WTC11 (cell line): ENCODE measurements at regions not wholly inside any gene's neighbourhood (a gene's known extent, or its start where the extent isn't known, plus 50 kb on each side); places are given as distances from the start of the nearest gene placed in this dataset.

Experiments used
- ATAC-seq: fragments of 200-7000 bp; cut with Tn5 transposase; 2 replicates; pipeline ENCODE4 v1.10.0; 2021; ENCODE audit warnings: mild to moderate bottlenecking, moderate library complexity
- CTCF ChIA-PET: fragments of 300-600 bp; sonication (Branson Sonifier 250); formaldehyde crosslinking; loops from one replicate; lab custom pipeline; 2021; ENCODE audit warnings: antibody characterized with exemption; lab: Charles Lee
- POLR2A ChIA-PET: fragments of 350-600 bp; sonication (Branson Sonifier 250); formaldehyde crosslinking; loops from one replicate; lab custom pipeline; 2021; ENCODE audit warnings: antibody characterized with exemption; lab: Charles Lee
- DNase-seq: peaks from one replicate; pipeline ENCODE4 v3.0.0; 2021; ENCODE audit warnings: low spot score
- H3K27ac Mint-ChIP-seq: 2 replicates; pipeline ENCODE4 v1.8.0; 2021; ENCODE audit warnings: mixed read lengths
- H3K27me3 Mint-ChIP-seq: 2 replicates; pipeline ENCODE4 v1.8.0; 2021; ENCODE audit warnings: low read depth, mild to moderate bottlenecking, moderate library complexity, mixed read lengths
- H3K36me3 Mint-ChIP-seq: 2 replicates; pipeline ENCODE4 v1.8.0; 2021; ENCODE audit warnings: mixed read lengths
- H3K4me1 Mint-ChIP-seq: 2 replicates; pipeline ENCODE4 v1.8.0; 2022; ENCODE audit warnings: mixed read lengths
- H3K4me3 Mint-ChIP-seq: 2 replicates; pipeline ENCODE4 v1.8.0; 2021; ENCODE audit warnings: mild to moderate bottlenecking, moderate library complexity, mixed read lengths
- H3K9me3 Mint-ChIP-seq: 2 replicates; pipeline ENCODE4 v1.8.0; 2021; ENCODE audit warnings: mixed read lengths
- ATF2 ChIP-seq: sonication (generic); formaldehyde crosslinking; IDR thresholded peaks from 2 replicates; pipeline ENCODE4 v1.8.1; 2022; ENCODE audit warnings: low read depth, missing genetic modification reagents, borderline replicate concordance
- CBFB ChIP-seq: sonication (generic); formaldehyde crosslinking; IDR thresholded peaks from 2 replicates; pipeline ENCODE4 v1.8.1; 2022; ENCODE audit warnings: mild to moderate bottlenecking, low read depth, missing genetic modification reagents
- CTCF ChIP-seq: fragments of 200-600 bp; IDR thresholded peaks from 2 replicates; pipeline ENCODE4 v1.8.0; 2022; ENCODE audit warnings: antibody characterized with exemption
- E2F1 ChIP-seq: sonication (generic); formaldehyde crosslinking; IDR thresholded peaks from 2 replicates; pipeline ENCODE4 v1.8.0; 2022; ENCODE audit warnings: mild to moderate bottlenecking, missing genetic modification reagents
- E2F4 ChIP-seq: sonication (generic); formaldehyde crosslinking; IDR thresholded peaks from 2 replicates; pipeline ENCODE4 v1.8.1; 2022; ENCODE audit warnings: low read depth, mild to moderate bottlenecking, moderate library complexity, missing genetic modification reagents, borderline replicate concordance
- ELF4 ChIP-seq: sonication (generic); formaldehyde crosslinking; IDR thresholded peaks from 2 replicates; pipeline ENCODE4 v1.8.1; 2022; ENCODE audit warnings: low read depth, mild to moderate bottlenecking, moderate library complexity, missing genetic modification reagents
- ETV6 ChIP-seq: sonication (generic); formaldehyde crosslinking; IDR thresholded peaks from 2 replicates; pipeline ENCODE4 v1.8.1; 2022; ENCODE audit warnings: mild to moderate bottlenecking, missing genetic modification reagents
- FOXK1 ChIP-seq: sonication (generic); formaldehyde crosslinking; IDR thresholded peaks from 2 replicates; pipeline ENCODE4 v1.8.0; 2022; ENCODE audit warnings: mild to moderate bottlenecking, moderate library complexity, missing genetic modification reagents
- GRHL2 ChIP-seq: fragments of 250-450 bp; sonication (Bioruptor Pico); IDR thresholded peaks from 2 replicates; pipeline ENCODE4 v1.8.0; 2022; ENCODE audit warnings: mild to moderate bottlenecking, moderate library complexity; ENCODE audit not compliant: insufficient replicate concordance, severe bottlenecking
- GTF2I ChIP-seq: fragments of 250-450 bp; sonication (Bioruptor Pico); conservative IDR thresholded peaks from 2 replicates; pipeline ENCODE4 v1.4.0; 2021; ENCODE audit warnings: mild to moderate bottlenecking
- MYBL2 ChIP-seq: sonication (generic); formaldehyde crosslinking; IDR thresholded peaks from 2 replicates; pipeline ENCODE4 v1.8.1; 2023; ENCODE audit warnings: mild to moderate bottlenecking, moderate library complexity, missing genetic modification reagents
- NFE2L1 ChIP-seq: sonication (generic); formaldehyde crosslinking; IDR thresholded peaks from 2 replicates; pipeline ENCODE4 v1.8.1; 2023; ENCODE audit warnings: missing genetic modification reagents
- NFYB ChIP-seq: sonication (generic); formaldehyde crosslinking; conservative IDR thresholded peaks from 2 replicates; pipeline ENCODE4 v1.8.0; 2022; ENCODE audit warnings: low read depth, missing genetic modification reagents
- NR1H2 ChIP-seq: sonication (generic); formaldehyde crosslinking; IDR thresholded peaks from 2 replicates; pipeline ENCODE4 v1.9.0; 2021; ENCODE audit warnings: mild to moderate bottlenecking, moderate library complexity, missing genetic modification reagents
- PRRX2 ChIP-seq: fragments of 250-450 bp; sonication (Bioruptor Pico); IDR thresholded peaks from 2 replicates; pipeline ENCODE4 v1.8.0; 2021; ENCODE audit warnings: mild to moderate bottlenecking
- RORB ChIP-seq: fragments of 250-450 bp; sonication (Bioruptor Pico); IDR thresholded peaks from 2 replicates; pipeline ENCODE4 v1.9.0; 2021; ENCODE audit warnings: mild to moderate bottlenecking
- SMAD4 ChIP-seq: sonication (generic); formaldehyde crosslinking; IDR thresholded peaks from 2 replicates; pipeline ENCODE4 v1.8.0; 2022; ENCODE audit warnings: mild to moderate bottlenecking, missing genetic modification reagents
- TCF7 ChIP-seq: sonication (generic); formaldehyde crosslinking; IDR thresholded peaks from 2 replicates; pipeline ENCODE4 v1.8.0; 2022; ENCODE audit warnings: mild to moderate bottlenecking, low read depth, missing genetic modification reagents, moderate library complexity
- TEAD4 ChIP-seq: sonication (generic); formaldehyde crosslinking; IDR thresholded peaks from 2 replicates; pipeline ENCODE4 v1.8.0; 2022; ENCODE audit warnings: mild to moderate bottlenecking, missing genetic modification reagents
- USF1 ChIP-seq: sonication (generic); formaldehyde crosslinking; IDR thresholded peaks from 2 replicates; pipeline ENCODE4 v1.8.0; 2022; ENCODE audit warnings: mild to moderate bottlenecking, missing genetic modification reagents
- ZMAT4 ChIP-seq: fragments of 250-450 bp; sonication (Bioruptor Pico); IDR thresholded peaks from 2 replicates; pipeline ENCODE4 v1.9.0; 2021; ENCODE audit warnings: mild to moderate bottlenecking
- ZNF121 ChIP-seq: sonication (generic); formaldehyde crosslinking; IDR thresholded peaks from 2 replicates; pipeline ENCODE4 v1.8.0; 2023; ENCODE audit warnings: missing genetic modification reagents
- ZNF219 ChIP-seq: sonication (generic); formaldehyde crosslinking; IDR thresholded peaks from 2 replicates; pipeline ENCODE4 v1.8.0; 2023; ENCODE audit warnings: missing genetic modification reagents, mild to moderate bottlenecking, borderline replicate concordance
- ZNF532 ChIP-seq: fragments of 250-450 bp; sonication (Bioruptor Pico); IDR thresholded peaks from 2 replicates; pipeline ENCODE4 v1.9.0; 2021; ENCODE audit warnings: mild to moderate bottlenecking, borderline replicate concordance
- ZNF671 ChIP-seq: fragments of 250-450 bp; sonication (Bioruptor Pico); IDR thresholded peaks from 2 replicates; pipeline ENCODE4 v1.8.0; 2021; ENCODE audit warnings: mild to moderate bottlenecking

GRCh38 chr1:79773385-79773784 lies 766.9 kb upstream of the ADGRL4 start:
- ChIA-PET POLR2A (no interaction called here), CTCF (no interaction called here)
- H3K36me3 Mint-ChIP-seq, result no peaks in the 10 kb centered on the region
- TF ChIP-seq SMAD4 (CRISPR knock-in tag), result no peak
- no peak for TF ChIP-seq CBFB (CRISPR knock-in tag)
- TF ChIP-seq NFYB (CRISPR knock-in tag), result no peak
- TF ChIP-seq ZNF671 (CRISPR knock-in tag), result no peak
- no peak for TF ChIP-seq CTCF
- no peak for TF ChIP-seq PRRX2 (CRISPR knock-in tag)
- TF ChIP-seq NFE2L1, result no peak
- TF ChIP-seq E2F4, result no peak
- TF ChIP-seq ETV6 (CRISPR knock-in tag), result no peak
- no peak for TF ChIP-seq ELF4
- no peak for TF ChIP-seq ZNF219 (CRISPR knock-in tag)
- no peak for TF ChIP-seq GTF2I (CRISPR knock-in tag)
- no peak for TF ChIP-seq ZMAT4 (CRISPR knock-in tag)
- no peak overlapping the region for H3K4me3 Mint-ChIP-seq
- ATAC-seq, result no peak
- H3K27ac Mint-ChIP-seq, result no peak overlapping the region
- H3K4me1 Mint-ChIP-seq, result peaks cover 8% of the 10 kb centered on the region
- H3K27me3 Mint-ChIP-seq, result no peaks in the 10 kb centered on the region
- no peaks in the 10 kb centered on the region for H3K9me3 Mint-ChIP-seq
- DNase-seq, result no peak

- DNase-seq (no peak), ATAC-seq (no peak)
- no peaks in the 10 kb centered on the region for H3K27me3 Mint-ChIP-seq
- POLR2A ChIA-PET, result no interaction called here
- TF ChIP-seq NR1H2 (CRISPR knock-in tag) (no peak), TEAD4 (no peak), FOXK1 (no peak)
- TF ChIP-seq, all 79 proteins: peak for 0
- H3K4me1 Mint-ChIP-seq, result no peaks in the 10 kb centered on the region
- H3K36me3 Mint-ChIP-seq, result peaks cover 5% of the 10 kb centered on the region; the same call in 1 of the 2 replicates
- no peak overlapping the region for H3K27ac Mint-ChIP-seq
- H3K4me3 Mint-ChIP-seq, result no peak overlapping the region
- CTCF ChIA-PET, result no interaction called here
- H3K9me3 Mint-ChIP-seq, result peaks cover 6% of the 10 kb centered on the region
Observed at GRCh38 chr1:79762461-79762860, 755.9 kb upstream of the ADGRL4 start.

GRCh38 chr1:79760531-79760930 lies 754.0 kb upstream of the ADGRL4 start:
- DNase-seq (no peak), ATAC-seq (no peak)
- peaks cover 5% of the 10 kb centered on the region; the same call in 1 of the 2 replicates for H3K36me3 Mint-ChIP-seq
- ChIA-PET POLR2A (interaction anchor here (0.7 kb wide), 1 partner anchor 45 kb away, joined by 3 read pairs; no protein-coding TSS in a partner anchor), CTCF (no interaction called here)
- H3K9me3 Mint-ChIP-seq, result peaks cover 6% of the 10 kb centered on the region
- TF ChIP-seq MYBL2 (no peak), ATF2 (CRISPR knock-in tag) (no peak), E2F1 (CRISPR knock-in tag) (no peak), NR1H2 (CRISPR knock-in tag) (no peak), USF1 (no peak), ZNF532 (no peak), GRHL2 (CRISPR knock-in tag) (no peak), ZNF121 (no peak), RORB (CRISPR knock-in tag) (no peak), TCF7 (CRISPR knock-in tag) (no peak)
- H3K4me1 Mint-ChIP-seq, result no peaks in the 10 kb centered on the region
- H3K27me3 Mint-ChIP-seq, result no peaks in the 10 kb centered on the region
- no peak overlapping the region for H3K27ac Mint-ChIP-seq
- no peak overlapping the region for H3K4me3 Mint-ChIP-seq
